ENCODE measurements at regions not wholly inside any gene's neighbourhood (a gene's known extent, or its start where the extent isn't known, plus 50 kb on each side); places are given as distances from the start of the nearest gene placed in this dataset.

DNA sequence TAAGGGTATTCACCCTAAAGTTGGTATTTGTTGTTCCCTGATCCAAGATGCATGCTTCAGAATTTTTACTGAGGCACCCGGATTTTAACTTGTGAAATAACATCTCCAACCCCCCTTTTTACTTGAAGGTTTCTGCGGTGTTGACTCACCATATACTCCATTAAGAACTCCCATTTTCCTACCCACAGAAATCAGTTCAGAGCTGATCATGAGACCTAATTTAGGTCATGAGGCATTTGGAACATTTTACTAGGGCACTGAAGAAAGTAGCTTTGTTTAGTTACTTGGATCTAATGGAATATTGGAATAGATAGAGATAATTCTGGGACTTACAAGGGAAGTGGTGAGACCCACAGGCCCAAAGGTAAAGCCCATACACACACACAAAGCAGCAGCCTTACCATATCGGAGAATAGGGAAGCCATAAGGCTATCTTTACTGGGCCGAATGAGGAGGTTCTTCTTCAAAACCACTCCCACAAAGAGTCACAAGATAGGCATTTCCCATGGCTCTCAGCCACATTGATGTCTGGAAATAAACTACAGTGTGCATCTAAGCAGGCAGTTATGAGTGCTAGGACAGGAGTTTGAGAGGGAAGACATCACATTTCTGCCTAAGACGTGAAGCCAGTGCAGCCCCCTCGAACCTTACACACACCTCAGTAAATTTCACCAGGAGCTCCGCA, 681.0 kb upstream of the LRRTM4 start:
- CTCF ChIA-PET: no interaction called here
- no peak overlapping the region for H3K4me3 ChIP-seq (ENCODE audit: low read depth, low read length)
- POLR2A ChIA-PET: no interaction called here
- TF ChIP-seq, protein P1, sequence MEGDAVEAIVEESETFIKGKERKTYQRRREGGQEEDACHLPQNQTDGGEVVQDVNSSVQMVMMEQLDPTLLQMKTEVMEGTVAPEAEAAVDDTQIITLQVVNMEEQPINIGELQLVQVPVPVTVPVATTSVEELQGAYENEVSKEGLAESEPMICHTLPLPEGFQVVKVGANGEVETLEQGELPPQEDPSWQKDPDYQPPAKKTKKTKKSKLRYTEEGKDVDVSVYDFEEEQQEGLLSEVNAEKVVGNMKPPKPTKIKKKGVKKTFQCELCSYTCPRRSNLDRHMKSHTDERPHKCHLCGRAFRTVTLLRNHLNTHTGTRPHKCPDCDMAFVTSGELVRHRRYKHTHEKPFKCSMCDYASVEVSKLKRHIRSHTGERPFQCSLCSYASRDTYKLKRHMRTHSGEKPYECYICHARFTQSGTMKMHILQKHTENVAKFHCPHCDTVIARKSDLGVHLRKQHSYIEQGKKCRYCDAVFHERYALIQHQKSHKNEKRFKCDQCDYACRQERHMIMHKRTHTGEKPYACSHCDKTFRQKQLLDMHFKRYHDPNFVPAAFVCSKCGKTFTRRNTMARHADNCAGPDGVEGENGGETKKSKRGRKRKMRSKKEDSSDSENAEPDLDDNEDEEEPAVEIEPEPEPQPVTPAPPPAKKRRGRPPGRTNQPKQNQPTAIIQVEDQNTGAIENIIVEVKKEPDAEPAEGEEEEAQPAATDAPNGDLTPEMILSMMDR (IDR thresholded peaks at IDR 0.05; ENCODE audit: insufficient read depth, low read length, missing control alignments): no peak
- no peak for DNase-seq (ENCODE audit: low read depth, low spot score)

DNA sequence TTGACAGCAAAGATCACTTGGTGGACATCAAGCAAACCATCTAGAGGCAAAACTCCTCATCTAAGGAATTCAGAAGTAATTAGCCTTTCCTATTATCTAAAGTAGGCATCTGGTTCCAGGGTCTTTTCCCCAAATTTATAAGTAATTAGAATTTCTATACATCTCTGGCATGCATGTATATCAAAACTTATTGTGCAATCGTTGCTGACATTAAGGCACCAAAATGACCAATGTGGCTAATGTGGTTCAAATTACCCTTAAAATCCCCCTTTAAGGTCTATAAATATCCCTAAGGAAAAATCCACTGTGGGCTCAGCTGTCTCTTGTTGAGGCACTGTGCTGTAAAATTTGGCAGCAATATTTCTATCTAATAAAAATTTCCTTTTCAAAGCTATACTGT, 695.9 kb upstream of the LRRTM4 start:
- H3K4me3 ChIP-seq (ENCODE audit: low read depth, low read length): no peak overlapping the region
- CTCF ChIA-PET: no interaction called here
- POLR2A ChIA-PET: no interaction called here
- no peak for DNase-seq (ENCODE audit: low read depth, low spot score)
- TF ChIP-seq, protein P1 (IDR thresholded peaks at IDR 0.05; ENCODE audit: insufficient read depth, low read length, missing control alignments): no peak

DNA sequence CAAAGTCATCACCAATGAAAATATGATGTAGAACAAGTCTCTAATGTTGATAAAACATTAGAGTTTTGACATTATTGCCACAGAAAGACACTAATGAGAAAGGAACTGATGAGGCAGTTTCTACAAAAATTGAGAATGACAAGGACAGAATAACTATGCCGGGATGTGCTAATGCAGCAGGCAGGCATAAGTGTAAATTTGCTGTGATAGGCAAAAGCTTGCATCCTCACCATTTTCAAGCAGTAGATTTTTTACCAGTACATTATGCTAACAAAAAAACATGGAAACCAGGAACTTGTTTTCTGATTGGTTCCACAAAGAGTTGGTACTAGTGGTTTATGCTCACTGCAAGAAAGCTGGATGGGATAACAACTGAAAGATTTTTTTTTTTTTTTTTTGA, 715.5 kb upstream of the LRRTM4 start:
- no peak overlapping the region for H3K4me3 ChIP-seq (ENCODE audit: low read depth, low read length)
- TF ChIP-seq, protein P1 (IDR thresholded peaks at IDR 0.05; ENCODE audit: insufficient read depth, low read length, missing control alignments): no peak
- no peak for DNase-seq (ENCODE audit: low read depth, low spot score)
- ChIA-PET POLR2A (no interaction called here), CTCF (no interaction called here)

DNA sequence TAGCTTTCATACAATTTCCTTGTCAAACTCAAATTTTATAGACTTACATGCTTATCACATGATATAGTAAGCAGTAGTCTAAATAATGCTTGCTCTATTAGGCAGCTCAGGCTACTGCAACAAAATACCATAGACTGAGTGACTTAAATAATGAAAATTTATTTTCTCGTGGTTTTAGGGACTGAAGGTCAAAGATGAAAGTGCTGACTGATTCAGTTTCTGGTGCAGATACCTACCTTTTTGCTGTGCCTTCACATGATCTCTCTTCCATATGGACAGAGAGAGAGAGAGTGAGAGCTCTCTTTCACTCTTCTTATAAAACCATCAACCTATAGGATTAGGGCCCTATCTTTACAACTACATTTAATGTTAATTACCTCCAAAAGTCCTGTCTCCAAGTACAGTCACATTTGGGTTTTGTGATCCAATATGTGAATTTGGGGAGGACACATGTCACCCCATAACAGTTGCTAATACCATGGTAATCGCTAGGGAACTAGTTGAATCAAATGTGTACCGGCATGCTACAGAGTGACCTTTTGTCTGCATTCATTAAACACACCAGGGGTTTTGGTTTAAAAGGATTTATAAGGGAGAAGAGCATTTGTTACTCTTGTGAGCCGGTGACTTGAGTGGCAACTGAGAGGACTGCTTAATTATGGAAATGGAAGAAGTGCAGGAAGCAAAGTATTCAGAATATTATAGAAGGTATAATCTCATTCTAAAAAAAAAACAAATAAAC, 723.4 kb upstream of the LRRTM4 start:
- no peak for DNase-seq (ENCODE audit: low read depth, low spot score)
- POLR2A ChIA-PET: no interaction called here
- no peak overlapping the region for H3K4me3 ChIP-seq (ENCODE audit: low read depth, low read length)
- CTCF ChIA-PET: no interaction called here
- TF ChIP-seq, protein P1 (IDR thresholded peaks at IDR 0.05; ENCODE audit: insufficient read depth, low read length, missing control alignments): no peak

DNA sequence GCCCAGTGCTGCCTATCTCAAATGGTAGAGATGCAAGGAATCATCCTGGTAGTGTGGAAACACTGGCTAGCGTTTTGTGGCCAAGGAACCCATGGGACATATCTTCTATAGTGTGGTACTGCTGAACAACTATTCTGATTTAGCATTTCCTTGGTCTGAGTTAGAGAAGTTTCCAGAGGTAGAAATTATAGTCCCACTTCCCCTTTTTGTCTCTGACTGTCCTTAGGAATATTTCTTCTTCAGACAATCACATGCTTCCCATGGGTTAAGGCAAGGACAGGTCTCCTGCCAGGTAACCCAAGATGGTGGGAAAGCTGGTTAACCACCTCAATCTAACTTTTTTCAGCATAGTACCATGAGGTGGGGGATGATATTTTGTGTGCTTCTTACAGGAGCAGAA, 729.5 kb upstream of the LRRTM4 start:
- CTCF ChIA-PET: no interaction called here

DNA sequence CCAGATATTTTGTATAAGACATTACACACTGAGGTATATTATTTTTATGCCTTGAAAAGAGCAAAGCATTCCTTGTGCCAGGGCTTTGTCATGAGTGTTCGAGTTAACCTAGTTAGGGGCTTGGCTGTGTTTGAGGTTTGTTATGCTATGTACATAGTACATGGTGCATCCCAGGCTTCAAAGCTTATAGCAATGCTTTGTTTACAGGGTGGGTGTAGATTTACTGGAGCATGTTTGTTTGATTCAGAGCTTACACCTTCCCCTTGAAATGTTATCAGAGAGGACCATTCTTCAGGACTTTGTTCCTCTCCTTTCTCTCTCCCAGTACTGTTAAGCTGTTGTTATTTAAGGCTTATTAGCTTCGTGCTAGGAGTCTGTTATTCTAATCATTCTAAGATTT, 738.7 kb upstream of the LRRTM4 start:
- TF ChIP-seq, protein P1 (IDR thresholded peaks at IDR 0.05; ENCODE audit: insufficient read depth, low read length, missing control alignments): no peak
- DNase-seq (ENCODE audit: low read depth, low spot score): no peak
- CTCF ChIA-PET: no interaction called here

More for the DNA sequence above, 729.5 kb upstream of the LRRTM4 start:
- no peak overlapping the region for H3K4me3 ChIP-seq (ENCODE audit: low read depth, low read length)
- POLR2A ChIA-PET: no interaction called here
- TF ChIP-seq, protein P1 (IDR thresholded peaks at IDR 0.05; ENCODE audit: insufficient read depth, low read length, missing control alignments): no peak
- no peak for DNase-seq (ENCODE audit: low read depth, low spot score)

More for the DNA sequence above, 738.7 kb upstream of the LRRTM4 start:
- H3K4me3 ChIP-seq (ENCODE audit: low read depth, low read length): no peak overlapping the region
- POLR2A ChIA-PET: no interaction called here
